Osteoblast (primary cell): ENCODE measurements at regions not wholly inside any gene's neighbourhood (a gene's known extent, or its start where the extent isn't known, plus 50 kb on each side); places are given as distances from the start of the nearest gene placed in this dataset.

Experiments
- DNase-seq: peaks from one replicate; pipeline ENCODE4 v3.0.0; 2011; ENCODE audit warnings: low spot score, mixed read lengths; ENCODE audit not compliant: insufficient read length; ENCODE audit errors: missing footprints
- H2AFZ ChIP-seq: 2 replicates; pipeline ENCODE4 v1.6.0; 2011; ENCODE audit warnings: mild to moderate bottlenecking, low read length
- H3K27ac ChIP-seq: 2 replicates; pipeline ENCODE4 v1.5.1; 2011; ENCODE audit warnings: mild to moderate bottlenecking, low read depth, low read length, moderate library complexity
- H3K27me3 ChIP-seq: 2 replicates; pipeline ENCODE4 v1.6.0; 2012; ENCODE audit warnings: mild to moderate bottlenecking, control low read depth, inconsistent platforms, low read length, moderate library complexity; ENCODE audit not compliant: insufficient read depth
- H3K36me3 ChIP-seq: 2 replicates; pipeline ENCODE4 v1.5.1; 2011; ENCODE audit warnings: mild to moderate bottlenecking, low read length, control low read depth, moderate library complexity; ENCODE audit not compliant: insufficient read depth
- H3K4me1 ChIP-seq: 2 replicates; pipeline ENCODE4 v1.5.1; 2011; ENCODE audit warnings: mild to moderate bottlenecking, low read length, control low read depth, moderate library complexity; ENCODE audit not compliant: insufficient read depth
- H3K4me2 ChIP-seq: 2 replicates; pipeline ENCODE4 v1.6.0; 2011; ENCODE audit warnings: mild to moderate bottlenecking, low read length; ENCODE audit not compliant: insufficient read depth
- H3K4me3 ChIP-seq: fragments of 200-600 bp; sonication (generic); 3 replicates; pipeline ENCODE4 v1.5.1; 2012; ENCODE audit warnings: mild to moderate bottlenecking, low read length, inconsistent platforms; ENCODE audit not compliant: insufficient read depth
- H3K79me2 ChIP-seq: 2 replicates; pipeline ENCODE4 v1.6.0; 2012; ENCODE audit warnings: mild to moderate bottlenecking, low read length, control low read depth, inconsistent platforms; ENCODE audit not compliant: insufficient read depth
- H3K9me3 ChIP-seq: 2 replicates; pipeline ENCODE4 v1.5.1; 2011; ENCODE audit warnings: low read depth, low read length, control low read depth
- H4K20me1 ChIP-seq: 2 replicates; pipeline ENCODE4 v1.6.0; 2012; ENCODE audit warnings: mild to moderate bottlenecking, low read length, control low read depth; ENCODE audit not compliant: insufficient read depth
- TF ChIP-seq, protein P1 (sequence below): IDR thresholded peaks from 2 replicates; pipeline ENCODE4 v1.5.1; 2011; ENCODE audit warnings: mild to moderate bottlenecking, low read depth, low read length, moderate library complexity; ENCODE audit errors: extremely low read depth

DNA sequence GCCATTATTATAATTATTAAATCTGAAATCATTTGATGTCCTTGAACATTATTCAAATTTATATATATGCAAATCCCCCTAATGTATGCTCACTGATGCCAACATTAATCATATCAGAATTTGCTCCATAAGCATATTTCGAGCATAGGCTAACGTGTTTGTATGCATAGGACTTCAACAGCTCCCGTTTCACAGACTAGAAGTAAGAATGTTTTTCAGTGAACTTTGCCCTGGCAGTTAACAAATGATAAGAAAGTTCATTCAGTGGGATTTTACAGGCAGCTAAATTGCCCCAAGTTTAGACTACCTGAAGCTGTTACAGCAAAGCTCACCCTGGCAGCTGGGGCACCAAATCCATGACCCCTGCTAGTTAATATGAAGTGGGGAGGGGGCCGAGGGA is 272.0 kb downstream of the LNPK start:
- no peaks in the 10 kb centered on the region for H3K36me3 ChIP-seq
- H4K20me1 ChIP-seq: no peaks in the 10 kb centered on the region
- TF ChIP-seq, protein P1, sequence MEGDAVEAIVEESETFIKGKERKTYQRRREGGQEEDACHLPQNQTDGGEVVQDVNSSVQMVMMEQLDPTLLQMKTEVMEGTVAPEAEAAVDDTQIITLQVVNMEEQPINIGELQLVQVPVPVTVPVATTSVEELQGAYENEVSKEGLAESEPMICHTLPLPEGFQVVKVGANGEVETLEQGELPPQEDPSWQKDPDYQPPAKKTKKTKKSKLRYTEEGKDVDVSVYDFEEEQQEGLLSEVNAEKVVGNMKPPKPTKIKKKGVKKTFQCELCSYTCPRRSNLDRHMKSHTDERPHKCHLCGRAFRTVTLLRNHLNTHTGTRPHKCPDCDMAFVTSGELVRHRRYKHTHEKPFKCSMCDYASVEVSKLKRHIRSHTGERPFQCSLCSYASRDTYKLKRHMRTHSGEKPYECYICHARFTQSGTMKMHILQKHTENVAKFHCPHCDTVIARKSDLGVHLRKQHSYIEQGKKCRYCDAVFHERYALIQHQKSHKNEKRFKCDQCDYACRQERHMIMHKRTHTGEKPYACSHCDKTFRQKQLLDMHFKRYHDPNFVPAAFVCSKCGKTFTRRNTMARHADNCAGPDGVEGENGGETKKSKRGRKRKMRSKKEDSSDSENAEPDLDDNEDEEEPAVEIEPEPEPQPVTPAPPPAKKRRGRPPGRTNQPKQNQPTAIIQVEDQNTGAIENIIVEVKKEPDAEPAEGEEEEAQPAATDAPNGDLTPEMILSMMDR: no peak
- no peak overlapping the region for H3K4me2 ChIP-seq
- H2AFZ ChIP-seq: no peak overlapping the region
- no peaks in the 10 kb centered on the region for H3K9me3 ChIP-seq
- H3K79me2 ChIP-seq: no peaks in the 10 kb centered on the region
- H3K27me3 ChIP-seq: no peaks in the 10 kb centered on the region
- H3K4me3 ChIP-seq: no peak overlapping the region
- H3K27ac ChIP-seq: no peak overlapping the region
- no peak for DNase-seq
- H3K4me1 ChIP-seq: no peaks in the 10 kb centered on the region

DNA sequence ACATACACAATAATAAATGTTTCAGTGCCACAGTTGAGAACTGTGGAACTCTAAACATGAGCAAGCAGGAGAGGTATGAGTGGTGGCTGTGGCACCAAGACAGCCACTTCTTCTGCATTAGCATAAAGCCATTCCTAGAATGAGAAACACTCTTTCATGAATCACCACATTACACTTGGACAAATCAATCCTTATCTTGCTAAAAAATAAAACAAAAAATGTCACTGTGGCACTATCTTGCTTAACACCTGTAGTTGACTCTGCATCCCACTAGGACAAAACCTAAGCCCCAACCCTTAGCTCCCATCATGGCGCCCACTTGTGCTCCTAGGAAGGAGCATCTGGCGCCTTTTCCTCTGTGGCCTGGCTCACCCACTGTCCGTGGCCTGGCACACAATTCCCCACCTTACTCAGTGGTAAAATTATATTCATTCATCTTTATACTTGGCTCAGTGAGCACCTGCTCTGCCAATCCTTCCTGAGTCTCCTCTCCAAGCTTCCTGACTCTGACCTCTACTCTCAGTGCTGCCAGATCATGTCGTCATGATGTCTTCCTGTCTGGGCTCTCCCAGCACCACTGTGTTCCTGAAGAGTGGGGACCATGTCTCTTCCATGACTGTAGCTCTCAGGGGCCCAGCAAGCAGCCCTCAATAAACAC is 272.9 kb downstream of the LNPK start:
- Histone ChIP-seq H3K9me3 (no peaks in the 10 kb centered on the region), H3K4me1 (no peaks in the 10 kb centered on the region), H3K36me3 (no peaks in the 10 kb centered on the region)

DNA sequence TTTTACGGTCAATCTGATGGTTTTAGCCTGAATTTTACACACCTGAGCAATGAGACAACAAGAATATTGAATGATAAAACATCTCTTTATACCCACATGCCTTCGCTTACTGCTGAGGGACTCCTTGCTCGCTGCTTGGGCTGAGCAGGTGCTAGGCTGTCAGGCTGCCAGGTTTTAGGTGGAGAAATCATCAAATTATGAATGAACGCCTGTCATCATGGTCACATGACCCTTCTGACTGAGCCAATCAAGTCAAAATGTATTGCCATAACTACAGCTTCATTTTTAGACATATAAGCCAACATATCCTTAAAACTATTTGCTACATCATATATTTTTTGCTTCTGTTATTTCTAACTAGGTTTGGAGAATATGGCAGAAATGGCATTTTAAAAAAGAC is 274.0 kb downstream of the LNPK start:
- no peaks in the 10 kb centered on the region for H3K79me2 ChIP-seq
- TF ChIP-seq, protein P1: no peak
- no peak overlapping the region for H2AFZ ChIP-seq
- H3K27me3 ChIP-seq: no peaks in the 10 kb centered on the region
- H3K4me2 ChIP-seq: no peak overlapping the region
- H3K4me1 ChIP-seq: no peaks in the 10 kb centered on the region
- no peak overlapping the region for H3K27ac ChIP-seq
- no peak overlapping the region for H3K4me3 ChIP-seq
- no peaks in the 10 kb centered on the region for H4K20me1 ChIP-seq
- no peaks in the 10 kb centered on the region for H3K9me3 ChIP-seq
- H3K36me3 ChIP-seq: no peaks in the 10 kb centered on the region
- DNase-seq: no peak

More for the DNA sequence above, 272.9 kb downstream of the LNPK start:
- no peak overlapping the region for H3K4me3 ChIP-seq
- TF ChIP-seq, protein P1: no peak
- no peak overlapping the region for H3K27ac ChIP-seq
- DNase-seq: no peak
- H2AFZ ChIP-seq: no peak overlapping the region
- no peaks in the 10 kb centered on the region for H3K79me2 ChIP-seq
- no peaks in the 10 kb centered on the region for H3K27me3 ChIP-seq
- H4K20me1 ChIP-seq: no peaks in the 10 kb centered on the region
- no peak overlapping the region for H3K4me2 ChIP-seq

DNA sequence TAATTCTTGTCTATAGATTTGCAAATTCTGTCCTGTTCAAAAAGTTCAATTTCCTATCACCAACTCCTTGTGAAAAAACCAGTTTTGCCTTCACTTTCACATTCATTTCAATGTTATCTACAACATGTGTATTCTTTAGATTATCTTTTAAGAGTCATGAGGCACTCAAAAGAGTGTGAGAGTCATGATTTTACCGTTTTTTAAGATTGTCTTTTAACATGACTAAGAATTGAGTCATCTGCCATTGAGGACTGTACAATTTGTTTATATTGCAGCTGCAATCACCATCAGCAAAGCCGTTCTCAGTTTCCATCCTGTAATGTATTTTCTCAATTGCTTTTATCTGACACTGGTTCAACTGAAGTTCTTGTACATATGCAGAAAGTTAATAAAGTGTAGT is 275.8 kb downstream of the LNPK start:
- Histone ChIP-seq H3K79me2 (no peaks in the 10 kb centered on the region), H3K4me3 (no peak overlapping the region), H3K27ac (no peak overlapping the region), H3K27me3 (no peaks in the 10 kb centered on the region), H3K4me1 (no peaks in the 10 kb centered on the region), H4K20me1 (no peaks in the 10 kb centered on the region), H3K4me2 (no peak overlapping the region), H3K36me3 (no peaks in the 10 kb centered on the region), H3K9me3 (no peaks in the 10 kb centered on the region), H2AFZ (no peak overlapping the region)
- TF ChIP-seq, protein P1: no peak
- DNase-seq: no peak
